ENCODE measurements at regions not wholly inside any gene's neighbourhood (a gene's known extent, or its start where the extent isn't known, plus 50 kb on each side); places are given as distances from the start of the nearest gene placed in this dataset.
A peak's percentile ranks its signal among the peaks of the same experiment; 100 is the strongest.

GRCh38 chr6:14309516-14309915 lies 191.9 kb downstream of the CD83 start:
- CTCF ChIA-PET, result interaction anchor here (0.8 kb wide), 1 partner anchor 98 kb away, joined by 3 read pairs; no protein-coding TSS in a partner anchor

GRCh38 chr6:14309951-14310445 lies 192.4 kb downstream of the CD83 start:
- ChIA-PET POLR2A (no interaction called here), CTCF (no interaction called here)
- no peaks in the 10 kb centered on the region for H3K9me3 ChIP-seq (ENCODE audit: control extremely low read depth in 1 of 5, control insufficient read depth in 4 of 5, insufficient read depth in 2 of 5, low read depth in 1 of 5, low read length in 4 of 5)
- H3K4me1 ChIP-seq (ENCODE audit: control extremely low read depth in 1 of 4, control insufficient read depth in 4 of 4, insufficient read depth in 4 of 4, low read length in 3 of 4), result peaks cover 0 to 5% (median 3%) of the 10 kb centered on the region in 4 experiments
- H3K36me3 ChIP-seq (ENCODE audit: control insufficient read depth in 4 of 4, insufficient read depth in 4 of 4, low read length in 3 of 4), result no peaks in the 10 kb centered on the region
- WGBS (ENCODE audit: insufficient coverage), result 98% methylated on average over 7 of the region's 7 CpGs
- no peak for DNase-seq
- H3K27me3 ChIP-seq (replicated peaks in 2 of 5; ENCODE audit: control insufficient read depth in 4 of 5, insufficient read depth in 5 of 5, low read length in 4 of 5), result no peaks in the 10 kb centered on the region
- H3K4me3 ChIP-seq (ENCODE audit: control insufficient read depth in 1 of 7, extremely low read depth in 1 of 7, insufficient read depth in 4 of 7, low read depth in 2 of 7, low read length in 6 of 7), result no peak overlapping the region
- no peak overlapping the region for H3K27ac ChIP-seq (ENCODE audit: insufficient read depth in 1 of 2, low read depth in 1 of 2, low read length in 2 of 2, poor library complexity in 1 of 2, severe bottlenecking in 2 of 2)

More at GRCh38 chr6:14309516-14309915, 191.9 kb downstream of the CD83 start:
- H3K4me3 ChIP-seq (ENCODE audit: control insufficient read depth in 1 of 7, extremely low read depth in 1 of 7, insufficient read depth in 4 of 7, low read depth in 2 of 7, low read length in 6 of 7), result no peak overlapping the region
- WGBS (ENCODE audit: insufficient coverage), result 100% methylated on average over 1 of the region's 4 CpGs
- no peaks in the 10 kb centered on the region for H3K27me3 ChIP-seq (replicated peaks in 2 of 5; ENCODE audit: control insufficient read depth in 4 of 5, insufficient read depth in 5 of 5, low read length in 4 of 5)
- no peak overlapping the region for H3K27ac ChIP-seq (ENCODE audit: insufficient read depth in 1 of 2, low read depth in 1 of 2, low read length in 2 of 2, poor library complexity in 1 of 2, severe bottlenecking in 2 of 2)
- peaks cover 0 to under 1% (median 0%) of the 10 kb centered on the region in 4 experiments for H3K4me1 ChIP-seq (ENCODE audit: control extremely low read depth in 1 of 4, control insufficient read depth in 4 of 4, insufficient read depth in 4 of 4, low read length in 3 of 4)
- no peak for DNase-seq
- POLR2A ChIA-PET, result no interaction called here
- no peaks in the 10 kb centered on the region for H3K36me3 ChIP-seq (ENCODE audit: control insufficient read depth in 4 of 4, insufficient read depth in 4 of 4, low read length in 3 of 4)
- H3K9me3 ChIP-seq (ENCODE audit: control extremely low read depth in 1 of 5, control insufficient read depth in 4 of 5, insufficient read depth in 2 of 5, low read depth in 1 of 5, low read length in 4 of 5), result no peaks in the 10 kb centered on the region

GRCh38 chr6:14310960-14311359 lies 193.4 kb downstream of the CD83 start:
- DNase-seq, result no peak
- 90% methylated on average over 4 of the region's 5 CpGs for WGBS (ENCODE audit: insufficient coverage)
- CTCF ChIA-PET, result interaction anchor here (1.4 kb wide), 1 partner anchor 10 kb away, joined by 5 read pairs; no protein-coding TSS in a partner anchor
- Histone ChIP-seq H3K36me3 (ENCODE audit: control insufficient read depth in 4 of 4, insufficient read depth in 4 of 4, low read length in 3 of 4) (no peaks in the 10 kb centered on the region), H3K9me3 (ENCODE audit: control extremely low read depth in 1 of 5, control insufficient read depth in 4 of 5, insufficient read depth in 2 of 5, low read depth in 1 of 5, low read length in 4 of 5) (no peaks in the 10 kb centered on the region), H3K4me1 (ENCODE audit: control extremely low read depth in 1 of 4, control insufficient read depth in 4 of 4, insufficient read depth in 4 of 4, low read length in 3 of 4) (peaks cover 0 to 5% (median 3%) of the 10 kb centered on the region in 4 experiments), H3K27me3 (replicated peaks in 2 of 5; ENCODE audit: control insufficient read depth in 4 of 5, insufficient read depth in 5 of 5, low read length in 4 of 5) (no peaks in the 10 kb centered on the region), H3K27ac (ENCODE audit: insufficient read depth in 1 of 2, low read depth in 1 of 2, low read length in 2 of 2, poor library complexity in 1 of 2, severe bottlenecking in 2 of 2) (no peak overlapping the region), H3K4me3 (ENCODE audit: control insufficient read depth in 1 of 7, extremely low read depth in 1 of 7, insufficient read depth in 4 of 7, low read depth in 2 of 7, low read length in 6 of 7) (no peak overlapping the region)
- POLR2A ChIA-PET, result no interaction called here

- ChIA-PET POLR2A (no interaction called here), CTCF (interaction anchor here (1.0 kb wide), 1 partner anchor 13 kb away, joined by 3 read pairs; no protein-coding TSS in a partner anchor)
- Histone ChIP-seq H3K4me1 (ENCODE audit: control extremely low read depth in 1 of 4, control insufficient read depth in 4 of 4, insufficient read depth in 4 of 4, low read length in 3 of 4) (peaks cover 2 to 21% (median 16%) of the 10 kb centered on the region in 4 experiments), H3K36me3 (ENCODE audit: control insufficient read depth in 4 of 4, insufficient read depth in 4 of 4, low read length in 3 of 4) (no peaks in the 10 kb centered on the region), H3K9me3 (ENCODE audit: control extremely low read depth in 1 of 5, control insufficient read depth in 4 of 5, insufficient read depth in 2 of 5, low read depth in 1 of 5, low read length in 4 of 5) (no peaks in the 10 kb centered on the region), H3K27me3 (replicated peaks in 2 of 5; ENCODE audit: control insufficient read depth in 4 of 5, insufficient read depth in 5 of 5, low read length in 4 of 5) (no peaks in the 10 kb centered on the region), H3K4me3 (ENCODE audit: control insufficient read depth in 1 of 7, extremely low read depth in 1 of 7, insufficient read depth in 4 of 7, low read depth in 2 of 7, low read length in 6 of 7) (no peak overlapping the region), H3K27ac (ENCODE audit: insufficient read depth in 1 of 2, low read depth in 1 of 2, low read length in 2 of 2, poor library complexity in 1 of 2, severe bottlenecking in 2 of 2) (no peak overlapping the region)
- WGBS (ENCODE audit: insufficient coverage), result 90% methylated on average over 4 of the region's 6 CpGs
- no peak for DNase-seq
Measured at GRCh38 chr6:14312587-14312986, 195.0 kb downstream of the CD83 start.

GRCh38 chr6:14313248-14313647 lies 195.7 kb downstream of the CD83 start:
- Histone ChIP-seq H3K4me3 (ENCODE audit: control insufficient read depth in 1 of 7, extremely low read depth in 1 of 7, insufficient read depth in 4 of 7, low read depth in 2 of 7, low read length in 6 of 7) (no peak overlapping the region), H3K27me3 (replicated peaks in 2 of 5; ENCODE audit: control insufficient read depth in 4 of 5, insufficient read depth in 5 of 5, low read length in 4 of 5) (no peaks in the 10 kb centered on the region), H3K27ac (ENCODE audit: insufficient read depth in 1 of 2, low read depth in 1 of 2, low read length in 2 of 2, poor library complexity in 1 of 2, severe bottlenecking in 2 of 2) (no peak overlapping the region), H3K36me3 (ENCODE audit: control insufficient read depth in 4 of 4, insufficient read depth in 4 of 4, low read length in 3 of 4) (no peaks in the 10 kb centered on the region), H3K4me1 (ENCODE audit: control extremely low read depth in 1 of 4, control insufficient read depth in 4 of 4, insufficient read depth in 4 of 4, low read length in 3 of 4) (peaks cover 2 to 27% (median 17%) of the 10 kb centered on the region in 4 experiments), H3K9me3 (ENCODE audit: control extremely low read depth in 1 of 5, control insufficient read depth in 4 of 5, insufficient read depth in 2 of 5, low read depth in 1 of 5, low read length in 4 of 5) (no peaks in the 10 kb centered on the region)
- DNase-seq, result no peak
- ChIA-PET CTCF (interaction anchor here (1.0 kb wide), 1 partner anchor 12 kb away, joined by 3 read pairs; no protein-coding TSS in a partner anchor), POLR2A (no interaction called here)
- WGBS (ENCODE audit: insufficient coverage), result 100% methylated on average over 2 of the region's 2 CpGs

GRCh38 chr6:14315353-14315752 lies 197.8 kb downstream of the CD83 start:
- Histone ChIP-seq H3K36me3 (ENCODE audit: control insufficient read depth in 4 of 4, insufficient read depth in 4 of 4, low read length in 3 of 4) (no peaks in the 10 kb centered on the region), H3K4me3 (ENCODE audit: control insufficient read depth in 1 of 7, extremely low read depth in 1 of 7, insufficient read depth in 4 of 7, low read depth in 2 of 7, low read length in 6 of 7) (no peak overlapping the region)

GRCh38 chr6:14316651-14317386 lies 199.2 kb downstream of the CD83 start:
- no peaks in the 10 kb centered on the region for H3K36me3 ChIP-seq (ENCODE audit: control insufficient read depth in 4 of 4, insufficient read depth in 4 of 4, low read length in 3 of 4)
- H3K4me1 ChIP-seq (ENCODE audit: control extremely low read depth in 1 of 4, control insufficient read depth in 4 of 4, insufficient read depth in 4 of 4, low read length in 3 of 4), result peaks cover 2 to 29% (median 17%) of the 10 kb centered on the region in 4 experiments
- WGBS (ENCODE audit: insufficient coverage), result 57% methylated on average over 8 of the region's 10 CpGs
- DNase-seq, result peak; percentile 8 to 72 (median 61)
- H3K4me3 ChIP-seq (ENCODE audit: control insufficient read depth in 1 of 7, extremely low read depth in 1 of 7, insufficient read depth in 4 of 7, low read depth in 2 of 7, low read length in 6 of 7), result no peak overlapping the region
- H3K27ac ChIP-seq (ENCODE audit: insufficient read depth in 1 of 2, low read depth in 1 of 2, low read length in 2 of 2, poor library complexity in 1 of 2, severe bottlenecking in 2 of 2), result no peak overlapping the region
- H3K27me3 ChIP-seq (replicated peaks in 2 of 5; ENCODE audit: control insufficient read depth in 4 of 5, insufficient read depth in 5 of 5, low read length in 4 of 5), result no peaks in the 10 kb centered on the region
- CTCF ChIA-PET, result interaction anchor here (0.6 to 1.0 kb wide), 3 partner anchors 26 to 1105 kb away, joined by 3 read pairs; no protein-coding TSS in a partner anchor
- POLR2A ChIA-PET, result interaction anchor here (0.6 to 0.7 kb wide), 2 partner anchors 102 to 115 kb away, joined by 3 read pairs; no protein-coding TSS in a partner anchor
- no peaks in the 10 kb centered on the region for H3K9me3 ChIP-seq (ENCODE audit: control extremely low read depth in 1 of 5, control insufficient read depth in 4 of 5, insufficient read depth in 2 of 5, low read depth in 1 of 5, low read length in 4 of 5)

More at GRCh38 chr6:14315353-14315752, 197.8 kb downstream of the CD83 start:
- ChIA-PET POLR2A (no interaction called here), CTCF (no interaction called here)
- Histone ChIP-seq H3K9me3 (ENCODE audit: control extremely low read depth in 1 of 5, control insufficient read depth in 4 of 5, insufficient read depth in 2 of 5, low read depth in 1 of 5, low read length in 4 of 5) (no peaks in the 10 kb centered on the region), H3K27me3 (replicated peaks in 2 of 5; ENCODE audit: control insufficient read depth in 4 of 5, insufficient read depth in 5 of 5, low read length in 4 of 5) (no peaks in the 10 kb centered on the region), H3K4me1 (ENCODE audit: control extremely low read depth in 1 of 4, control insufficient read depth in 4 of 4, insufficient read depth in 4 of 4, low read length in 3 of 4) (peaks cover 2 to 27% (median 17%) of the 10 kb centered on the region in 4 experiments), H3K27ac (ENCODE audit: insufficient read depth in 1 of 2, low read depth in 1 of 2, low read length in 2 of 2, poor library complexity in 1 of 2, severe bottlenecking in 2 of 2) (no peak overlapping the region)
- DNase-seq, result no peak

Data from common myeloid progenitor, CD34-positive (primary cell).